Tibial nerve (tissue), 4 donors: ENCODE measurements at regions not wholly inside any gene's neighbourhood (a gene's known extent, or its start where the extent isn't known, plus 50 kb on each side); places are given as distances from the start of the nearest gene placed in this dataset.

Experiments
- DNase-seq, 2 donors: peaks; one replicate each; pipeline ENCODE4 v3.0.0-alpha.2; 2019; ENCODE audit warnings: low spot score in 2 of 2
- H3K27ac ChIP-seq, 4 donors: fragments of 200-600 bp; sonication (generic) in 3 of 4; one replicate each; pipeline ENCODE4 v1.5.1; 2017 to 2019; ENCODE audit warnings: mild to moderate bottlenecking in 1 of 4
- H3K27me3 ChIP-seq, 2 donors: fragments of 200-600 bp; sonication (generic) in 1 of 2; one replicate each; pipeline versions ENCODE4 v1.5.1 to v1.6.0; 2017 to 2019
- H3K36me3 ChIP-seq, 3 donors: fragments of 200-600 bp; sonication (generic); one replicate each; pipeline ENCODE4 v1.5.1; 2018 to 2019
- H3K4me1 ChIP-seq, 4 donors: fragments of 200-600 bp; sonication (generic) in 3 of 4; one replicate each; pipeline ENCODE4 v1.5.1; 2017 to 2019
- H3K4me3 ChIP-seq, 4 donors: fragments of 200-600 bp; sonication (generic) in 3 of 4; one replicate each; pipeline ENCODE4 v1.5.1; 2017 to 2019; ENCODE audit warnings: mild to moderate bottlenecking in 1 of 4, moderate library complexity in 1 of 4
- H3K9me3 ChIP-seq, 4 donors: fragments of 200-600 bp; sonication (generic) in 3 of 4; one replicate each; pipeline ENCODE4 v1.5.1; 2017 to 2019
- CTCF ChIP-seq, 5 experiments: fragments of 200-600 bp in 3 of 5; fragments of 450-650 bp in 2 of 5; sonication (generic) in 3 of 5; IDR thresholded peaks; one replicate each; pipeline ENCODE4 v1.5.1; 2016 to 2019; ENCODE audit warnings: antibody characterized with exemption in 5 of 5, mild to moderate bottlenecking in 3 of 5, moderate library complexity in 2 of 5
- EP300 ChIP-seq, 2 donors: sonication (generic); formaldehyde crosslinking; IDR thresholded peaks; one replicate each; pipeline ENCODE4 v1.6.1; 2017; ENCODE audit warnings: antibody characterized with exemption in 2 of 2, mild to moderate bottlenecking in 1 of 2
- POLR2A ChIP-seq, 2 donors: fragments of 450-650 bp; IDR thresholded peaks; one replicate each; pipeline ENCODE4 v1.6.1; 2017; ENCODE audit warnings: antibody characterized with exemption in 2 of 2, mild to moderate bottlenecking in 2 of 2, moderate library complexity in 2 of 2
- WGBS, 2 donors: methylation state at CpG; one replicate each; pipeline ENCODE4 v1.1.5; 2018; 5-methylcytosine and 5-hydroxymethylcytosine counted together

DNA sequence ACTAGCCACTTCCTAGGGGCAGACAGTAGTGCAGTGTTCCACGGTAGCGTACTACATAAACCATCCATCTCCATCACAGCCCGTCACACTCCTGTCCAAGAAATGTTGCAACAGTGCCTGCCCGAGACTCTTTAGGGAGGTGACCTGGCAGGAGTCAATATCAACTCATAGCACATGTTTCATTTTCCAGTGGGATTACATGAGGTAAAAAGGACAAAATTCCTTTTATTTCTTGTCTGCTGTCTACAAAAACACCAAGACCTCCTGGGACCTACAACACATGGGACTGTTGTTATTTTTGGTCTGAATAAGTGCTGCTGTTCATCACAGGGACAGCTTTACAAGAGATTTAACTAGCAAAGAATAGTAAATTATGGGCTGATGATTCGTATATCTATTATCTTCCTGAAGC is 99.9 kb downstream of the MPP7 start:
- Histone ChIP-seq H3K9me3 (peaks cover 0 to 14% (median under 1%) of the 10 kb centered on the region in 4 donors), H3K36me3 (peaks cover 0 to 5% (median under 1%) of the 10 kb centered on the region in 3 donors), H3K27ac (no peak overlapping the region), H3K27me3 (no peaks in the 10 kb centered on the region), H3K4me3 (no peak overlapping the region), H3K4me1 (peaks cover 0 to 22% (median 1%) of the 10 kb centered on the region in 4 donors)
- peak; percentile 35 to 58 for DNase-seq
- 51 to 65% methylated on average over 5 of the region's 5 CpGs for WGBS, 2 donors
- peak in 1 of 2 donors; percentile 72 for TF ChIP-seq EP300 (IDR thresholded peaks at IDR 0.05)
- TF ChIP-seq CTCF (IDR thresholded peaks at IDR 0.05) = no peak

- 54 to 57% methylated on average over 9 of the region's 9 CpGs for WGBS, 2 donors
- TF ChIP-seq POLR2A (IDR thresholded peaks at IDR 0.05) = no peak
- no peak for TF ChIP-seq EP300 (IDR thresholded peaks at IDR 0.05)
- no peak for TF ChIP-seq CTCF (IDR thresholded peaks at IDR 0.05)
These were observed 101.2 kb downstream of the MPP7 start for GRCh38 chr10:28201410-28202400.

DNA sequence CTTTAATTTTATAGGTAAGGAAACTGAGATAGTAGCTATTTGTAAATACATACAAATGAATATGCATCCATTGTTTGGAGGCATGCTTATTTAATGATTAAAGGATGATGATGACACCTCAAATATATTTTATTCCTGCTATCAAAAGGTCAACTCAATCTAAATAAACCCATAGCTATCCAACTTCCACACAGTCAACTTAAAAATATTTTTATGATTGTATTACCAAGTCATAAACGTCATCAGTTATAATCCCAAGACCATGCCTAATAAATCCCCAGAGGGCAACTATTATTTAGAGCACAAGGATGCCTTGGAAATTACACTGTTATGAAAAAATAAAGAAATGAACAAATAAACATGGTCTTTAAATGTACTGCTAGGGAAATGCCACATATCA is 102.1 kb downstream of the MPP7 start:
- Histone ChIP-seq H3K4me1 (peaks cover 0 to 22% (median 1%) of the 10 kb centered on the region in 4 donors), H3K36me3 (peaks cover 0 to 5% (median 0%) of the 10 kb centered on the region in 3 donors), H3K27me3 (no peaks in the 10 kb centered on the region), H3K4me3 (no peak overlapping the region), H3K27ac (no peak overlapping the region), H3K9me3 (peaks cover 0 to 1% (median 0%) of the 10 kb centered on the region in 4 donors)
- no peak for TF ChIP-seq CTCF (IDR thresholded peaks at IDR 0.05)
- TF ChIP-seq POLR2A (IDR thresholded peaks at IDR 0.05) = no peak
- TF ChIP-seq EP300 (IDR thresholded peaks at IDR 0.05) = no peak
- WGBS, 2 donors = 24 to 34% methylated on average over 1 of the region's 1 CpG
- DNase-seq = no peak

More at GRCh38 chr10:28201410-28202400, 101.2 kb downstream of the MPP7 start:
- Histone ChIP-seq H3K27ac (no peak overlapping the region), H3K27me3 (no peaks in the 10 kb centered on the region), H3K4me3 (no peak overlapping the region), H3K9me3 (peaks cover 0 to 6% (median 0%) of the 10 kb centered on the region in 4 donors), H3K4me1 (peaks cover 0 to 22% (median 1%) of the 10 kb centered on the region in 4 donors), H3K36me3 (peaks cover 0 to 5% (median 0%) of the 10 kb centered on the region in 3 donors)
- DNase-seq = no peak

DNA sequence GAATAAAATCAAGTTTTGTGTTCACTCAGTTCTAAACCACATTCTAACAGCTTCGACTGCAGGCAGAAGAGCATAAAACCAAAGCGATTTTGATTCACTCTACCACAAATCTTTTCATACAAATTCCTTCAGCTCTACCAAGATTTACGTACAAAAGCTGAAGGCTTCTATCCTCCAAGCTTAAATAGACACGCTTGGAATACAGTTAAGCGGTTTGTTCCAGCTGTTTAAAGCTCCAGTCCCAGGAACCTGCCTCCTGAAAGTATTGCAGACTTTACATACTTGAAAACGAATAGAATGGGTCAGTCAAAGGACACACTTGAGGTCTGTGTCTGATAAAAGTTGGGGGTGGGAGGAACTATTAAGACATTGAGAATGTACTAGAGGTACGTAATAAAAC is 102.9 kb downstream of the MPP7 start:
- WGBS, 2 donors = 78 to 79% methylated on average over 7 of the region's 7 CpGs
- DNase-seq = no peak
- Histone ChIP-seq H3K27ac (no peak overlapping the region), H3K4me1 (peaks cover 0 to 22% (median 1%) of the 10 kb centered on the region in 4 donors), H3K36me3 (peaks cover 0 to 5% (median 0%) of the 10 kb centered on the region in 3 donors), H3K9me3 (no peaks in the 10 kb centered on the region), H3K4me3 (no peak overlapping the region), H3K27me3 (no peaks in the 10 kb centered on the region)
- TF ChIP-seq CTCF (IDR thresholded peaks at IDR 0.05) = no peak
- no peak for TF ChIP-seq POLR2A (IDR thresholded peaks at IDR 0.05)
- TF ChIP-seq EP300 (IDR thresholded peaks at IDR 0.05) = no peak

GRCh38 chr10:28190196-28190595 is 112.7 kb downstream of the MPP7 start:
- TF ChIP-seq EP300 (IDR thresholded peaks at IDR 0.05) (no peak), POLR2A (IDR thresholded peaks at IDR 0.05) (no peak), CTCF (IDR thresholded peaks at IDR 0.05) (no peak)

More at GRCh38 chr10:28190196-28190595, 112.7 kb downstream of the MPP7 start:
- WGBS, 2 donors = 81% methylated on average over 3 of the region's 3 CpGs
- no peaks in the 10 kb centered on the region for H3K4me1 ChIP-seq
- no peak overlapping the region for H3K4me3 ChIP-seq
- H3K36me3 ChIP-seq = no peaks in the 10 kb centered on the region
- H3K27ac ChIP-seq = no peak overlapping the region
- no peak for DNase-seq
- H3K27me3 ChIP-seq = no peaks in the 10 kb centered on the region
- H3K9me3 ChIP-seq = no peaks in the 10 kb centered on the region
